Left renal pelvis (tissue), 4 donors: ENCODE measurements at regions not wholly inside any gene's neighbourhood (a gene's known extent, or its start where the extent isn't known, plus 50 kb on each side); places are given as distances from the start of the nearest gene placed in this dataset.
"Not testable (repeated sequence)": the region's sequence is repeated elsewhere in the genome, so short reads cannot be mapped to it uniquely, and the experiment has no call there.

ENCODE experiments used
- DNase-seq, 4 donors: peaks; one replicate each; pipeline ENCODE4 v3.0.0-alpha.2; 2013; ENCODE audit warnings: low read depth in 4 of 4, low spot score in 3 of 4

DNA sequence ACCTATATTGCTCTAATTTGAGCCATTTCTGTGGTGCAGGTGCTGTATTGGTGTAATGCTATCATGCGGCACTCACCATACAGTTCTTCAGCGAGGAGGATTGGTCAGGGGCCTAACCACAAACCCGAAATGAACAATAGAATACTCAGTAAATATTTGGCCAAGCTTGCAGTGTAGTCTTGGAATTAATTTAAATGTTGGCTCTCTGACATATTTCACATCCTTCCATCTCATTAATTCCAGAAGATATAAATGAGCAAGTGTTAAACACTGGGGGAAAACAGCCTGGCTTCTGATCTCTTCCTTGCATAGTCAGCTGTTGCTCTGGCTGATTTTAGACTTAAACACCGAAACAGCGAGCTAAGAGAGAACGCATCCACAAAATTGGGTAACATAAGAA lies 663.1 kb upstream of the GHITM start:
- DNase-seq = no peak

DNA sequence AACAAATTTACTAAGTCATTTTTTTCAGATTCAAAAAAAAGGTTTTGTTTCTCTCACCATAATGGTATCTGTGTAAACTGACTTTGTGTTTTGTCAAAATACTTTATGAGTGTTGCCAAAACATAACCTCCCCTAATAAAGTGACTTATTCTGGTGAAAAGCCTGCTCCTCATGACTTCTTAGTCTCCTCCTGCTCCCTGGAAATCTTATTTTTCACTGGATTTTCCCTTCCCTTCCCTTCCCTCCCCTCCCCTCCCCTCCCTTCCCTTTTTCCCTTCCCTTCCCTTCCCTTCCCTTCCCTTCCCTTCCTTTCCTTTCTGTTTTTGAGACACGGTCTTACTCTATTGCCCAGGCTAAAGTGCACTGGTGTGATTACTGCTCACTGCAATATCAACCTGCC lies 650.1 kb upstream of the GHITM start:
- no peak for DNase-seq

DNA sequence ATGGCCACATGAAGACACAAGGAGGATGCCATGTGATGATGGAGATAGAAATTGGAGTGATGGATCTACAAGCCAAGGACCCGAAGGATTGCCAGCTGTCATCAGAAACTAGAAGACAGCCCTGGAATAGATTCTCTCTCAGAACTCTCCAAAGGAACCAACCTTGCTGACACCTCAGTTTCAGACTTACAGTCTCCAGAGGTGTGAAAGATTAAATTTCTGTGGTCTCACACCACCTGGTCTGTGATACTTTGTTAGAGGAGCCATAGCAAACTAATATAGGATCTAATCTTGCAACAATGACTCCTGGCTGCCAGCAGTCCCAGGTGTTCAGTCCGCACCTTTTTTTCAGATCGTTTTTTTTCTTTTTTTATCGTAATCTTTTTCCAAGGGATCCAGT lies 647.3 kb upstream of the GHITM start:
- DNase-seq = no peak

DNA sequence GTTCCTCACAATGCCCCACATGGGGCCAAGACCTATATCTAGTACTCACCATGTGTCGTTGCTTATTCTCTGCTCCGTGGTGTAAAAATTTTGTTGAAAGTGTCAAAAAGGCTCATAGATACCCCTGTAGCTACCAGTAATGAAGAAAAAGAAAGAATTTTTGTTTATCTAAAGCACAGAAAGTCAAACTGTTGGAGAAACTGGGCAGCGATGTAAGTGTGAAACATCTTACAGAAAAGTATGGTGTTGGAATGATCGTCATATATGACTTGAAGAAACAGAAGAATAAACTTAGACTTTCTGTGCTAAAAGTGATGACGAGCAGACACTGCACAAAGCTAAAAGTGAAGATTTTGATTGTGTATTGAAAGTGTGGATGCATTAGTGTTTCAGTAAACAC lies 626.6 kb upstream of the GHITM start:
- DNase-seq = no peak

DNA sequence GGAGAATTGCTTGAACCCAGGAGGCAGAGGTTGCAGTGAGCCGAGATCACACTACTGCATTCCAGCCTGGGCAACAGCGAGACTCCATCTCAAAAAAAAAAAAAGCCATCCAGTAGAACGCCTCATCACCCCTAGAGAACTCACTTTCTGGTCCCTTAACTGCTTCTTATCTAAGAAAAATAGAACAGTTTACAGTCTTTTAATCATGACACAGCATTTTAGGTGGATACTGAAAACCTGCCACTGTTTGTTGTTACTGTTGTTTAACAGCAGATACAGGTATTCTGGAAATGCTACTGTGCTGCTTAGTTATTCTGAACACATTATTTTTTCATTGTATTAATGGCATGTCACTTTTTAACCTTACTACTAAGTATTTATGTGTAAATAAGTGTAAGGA lies 624.3 kb upstream of the GHITM start:
- DNase-seq = no peak

DNA sequence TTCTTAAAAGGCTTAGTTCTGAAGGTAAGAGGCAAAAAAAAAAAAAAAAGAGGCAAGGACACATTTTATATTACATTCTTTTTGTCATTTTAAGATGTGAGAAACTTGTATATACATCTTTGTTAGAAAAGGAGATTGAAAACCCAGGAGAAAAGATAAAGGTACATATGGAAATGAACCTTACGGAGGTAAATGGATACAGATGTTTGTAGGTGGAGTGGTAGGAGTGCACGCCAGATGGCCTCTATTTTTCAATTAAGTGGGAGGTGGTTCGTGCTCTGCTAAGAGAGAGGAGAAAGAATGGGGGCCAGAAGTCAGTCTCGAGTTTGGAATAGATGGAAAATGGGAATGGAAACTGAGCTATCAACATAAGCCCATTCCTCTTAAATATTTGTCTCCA lies 622.5 kb upstream of the GHITM start:
- no peak for DNase-seq

DNA sequence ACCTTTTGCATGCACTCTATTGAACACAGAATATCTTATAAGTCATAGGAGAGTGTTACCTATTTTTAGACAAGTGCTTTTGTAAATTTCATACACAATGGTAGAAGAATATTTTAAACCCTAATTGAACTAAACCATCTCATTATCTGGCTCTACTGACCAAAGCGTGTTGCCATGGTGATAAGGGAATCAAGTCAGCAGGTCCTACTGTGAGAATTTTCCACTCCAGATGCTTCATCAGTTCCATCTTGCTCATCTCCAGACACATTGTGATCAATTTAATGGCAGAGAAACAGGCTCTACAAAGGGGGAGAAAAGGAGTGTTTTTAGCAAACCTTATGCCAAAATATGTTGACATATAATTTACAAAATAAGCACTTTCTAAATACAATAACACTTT lies 621.9 kb upstream of the GHITM start:
- DNase-seq = no peak

DNA sequence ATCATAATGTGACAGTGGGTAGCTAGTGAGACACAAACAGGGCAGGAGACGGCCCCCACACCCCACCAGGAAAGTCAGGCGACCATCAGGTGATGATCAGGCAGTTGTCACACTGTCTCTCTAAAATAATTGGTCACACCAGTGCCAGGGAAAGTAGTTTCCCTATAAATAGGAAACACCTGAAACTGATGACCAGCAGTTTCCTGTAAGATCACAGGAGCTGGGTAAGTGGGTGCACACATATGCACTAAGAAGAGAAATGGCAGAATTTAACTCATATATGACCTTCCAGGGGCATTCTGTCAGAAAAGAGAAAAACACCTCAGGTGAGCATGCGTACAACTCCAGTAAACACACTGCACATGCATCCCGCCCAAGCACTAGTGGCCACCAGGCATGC lies 620.5 kb upstream of the GHITM start:
- no peak for DNase-seq

DNA sequence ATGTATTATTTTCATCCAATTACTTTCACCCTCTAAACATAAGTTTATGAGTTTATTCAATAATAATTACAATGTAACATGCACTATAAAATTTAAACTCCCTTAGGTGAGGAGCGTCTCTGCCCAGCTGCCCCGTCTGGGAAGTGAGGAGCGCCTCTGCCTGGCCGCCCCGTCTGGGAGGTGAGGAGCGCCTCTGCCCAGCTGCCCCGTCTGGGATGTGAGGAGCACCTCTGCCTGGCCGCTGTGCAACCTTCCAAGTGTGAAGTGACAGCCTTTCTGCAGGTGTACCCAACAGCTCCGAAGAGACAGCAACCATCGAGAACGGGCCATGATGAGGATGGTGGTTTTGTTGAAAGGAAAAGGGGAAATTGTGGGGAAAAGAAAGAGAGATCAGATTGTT lies 618.9 kb upstream of the GHITM start:
- DNase-seq = not testable (repeated sequence)

DNA sequence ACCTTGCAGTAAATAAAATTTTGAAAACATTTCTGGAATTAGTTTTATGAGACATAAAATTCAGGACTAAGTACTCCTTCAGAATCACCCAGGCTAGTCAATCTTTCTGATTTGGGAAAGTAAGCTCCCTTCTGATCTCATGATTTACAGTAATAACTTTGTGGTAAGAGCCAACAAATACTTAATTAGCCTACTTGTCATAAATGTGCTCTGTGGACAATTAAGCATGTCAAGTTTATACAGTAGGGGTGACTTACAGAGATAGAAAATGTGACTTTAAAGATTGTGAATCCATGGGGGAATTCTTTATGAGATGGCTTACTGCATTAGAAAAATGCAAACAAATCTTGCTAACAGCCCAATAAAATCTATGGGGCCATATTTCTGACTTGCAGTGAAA lies 616.9 kb upstream of the GHITM start:
- DNase-seq = no peak

DNA sequence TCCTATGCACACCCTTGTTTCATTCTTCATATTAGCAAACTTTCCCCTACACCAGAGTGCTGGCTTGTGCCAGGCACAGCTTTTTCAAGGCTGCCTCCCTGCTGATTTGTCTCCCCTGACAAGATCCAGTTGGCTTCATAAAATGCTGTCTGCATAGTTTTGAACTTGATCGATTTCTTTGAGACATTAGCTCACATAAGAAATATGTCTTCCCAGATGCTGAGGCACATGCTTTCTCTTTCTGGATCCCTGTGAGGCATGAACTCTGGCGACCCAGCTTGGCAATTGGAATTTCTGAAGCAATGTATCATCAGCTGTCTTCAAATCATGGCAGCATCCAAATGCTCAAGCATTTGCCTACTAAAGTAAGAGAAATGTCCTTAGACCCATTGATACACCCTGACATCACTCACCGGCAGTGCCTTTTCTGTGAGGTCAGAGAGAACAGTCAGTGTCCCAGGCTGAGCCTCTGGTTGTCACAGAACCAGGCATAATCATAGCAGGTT lies 616.4 kb upstream of the GHITM start:
- DNase-seq = no peak

DNA sequence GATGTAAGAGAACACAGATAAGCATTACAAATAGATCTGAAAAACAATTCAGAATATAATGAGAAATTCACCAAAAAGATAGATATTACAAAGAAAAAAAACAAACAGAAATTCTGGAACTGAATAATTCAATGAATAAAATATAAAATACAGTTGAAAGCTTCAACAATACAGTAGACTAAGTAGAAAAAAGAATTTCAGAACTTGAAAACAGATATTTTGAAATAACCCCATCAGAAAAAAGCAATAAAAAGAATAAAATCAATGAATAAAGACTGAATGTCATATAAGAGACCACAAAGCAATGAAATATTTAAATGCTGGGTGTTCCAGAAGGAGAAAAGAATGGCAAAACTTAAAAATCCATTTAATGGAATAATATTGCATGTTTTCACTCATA lies 611.4 kb upstream of the GHITM start:
- DNase-seq = no peak

DNA sequence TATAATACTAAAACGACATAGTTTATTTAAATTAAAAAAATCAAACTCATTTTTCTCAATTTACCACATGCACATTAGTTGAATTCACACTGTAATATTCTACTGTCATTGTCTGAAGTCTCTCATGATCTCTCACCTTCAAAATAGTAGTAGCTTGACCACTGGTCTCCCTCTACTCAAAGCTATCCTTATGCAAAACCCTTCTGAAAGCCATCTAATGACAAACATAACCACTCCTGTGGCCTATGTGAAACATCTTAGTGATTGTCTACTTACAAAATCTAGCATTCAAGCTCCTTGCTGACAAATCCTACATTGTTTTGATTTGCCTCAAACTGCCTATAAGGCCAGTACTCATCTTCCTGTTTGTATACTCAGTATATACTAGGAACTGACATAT lies 606.0 kb upstream of the GHITM start:
- no peak for DNase-seq

DNA sequence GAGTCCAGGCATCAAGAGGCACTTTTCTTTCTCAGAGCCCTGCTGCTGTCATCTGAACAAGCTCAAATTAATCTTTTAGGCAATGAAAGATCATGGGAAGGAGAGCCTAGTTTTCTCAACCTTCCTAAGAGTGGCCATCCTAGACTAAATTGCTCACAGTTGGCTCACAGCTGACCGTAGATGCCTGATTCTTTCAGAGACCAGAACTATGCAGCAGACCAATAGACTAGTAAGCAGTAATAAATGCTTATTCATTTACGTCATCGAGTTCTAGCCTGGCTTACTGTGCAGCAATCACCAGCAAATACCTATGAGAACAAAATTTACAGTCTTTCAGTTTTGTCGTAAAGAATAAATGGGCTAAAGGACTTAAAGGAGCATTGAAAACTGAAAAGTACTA lies 602.9 kb upstream of the GHITM start:
- no peak for DNase-seq

DNA sequence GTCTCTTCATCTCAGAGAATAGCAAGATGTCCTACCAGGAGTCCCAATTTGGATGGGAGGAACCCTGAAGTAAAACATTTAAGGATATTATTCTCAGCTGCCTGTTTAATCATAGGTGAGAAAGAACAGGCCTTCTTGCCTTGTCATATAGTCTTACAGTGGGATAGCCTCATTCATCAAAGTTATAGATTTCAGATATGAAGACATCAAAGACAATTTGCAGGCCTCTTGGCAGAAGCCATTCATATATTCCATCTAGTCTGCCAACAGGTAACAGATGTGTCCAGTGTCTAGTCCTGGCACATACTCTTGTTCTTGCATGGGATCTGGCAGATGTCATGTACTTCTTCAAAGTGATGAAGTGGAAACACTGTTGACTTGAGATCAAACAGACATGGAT lies 601.3 kb upstream of the GHITM start:
- DNase-seq = no peak

DNA sequence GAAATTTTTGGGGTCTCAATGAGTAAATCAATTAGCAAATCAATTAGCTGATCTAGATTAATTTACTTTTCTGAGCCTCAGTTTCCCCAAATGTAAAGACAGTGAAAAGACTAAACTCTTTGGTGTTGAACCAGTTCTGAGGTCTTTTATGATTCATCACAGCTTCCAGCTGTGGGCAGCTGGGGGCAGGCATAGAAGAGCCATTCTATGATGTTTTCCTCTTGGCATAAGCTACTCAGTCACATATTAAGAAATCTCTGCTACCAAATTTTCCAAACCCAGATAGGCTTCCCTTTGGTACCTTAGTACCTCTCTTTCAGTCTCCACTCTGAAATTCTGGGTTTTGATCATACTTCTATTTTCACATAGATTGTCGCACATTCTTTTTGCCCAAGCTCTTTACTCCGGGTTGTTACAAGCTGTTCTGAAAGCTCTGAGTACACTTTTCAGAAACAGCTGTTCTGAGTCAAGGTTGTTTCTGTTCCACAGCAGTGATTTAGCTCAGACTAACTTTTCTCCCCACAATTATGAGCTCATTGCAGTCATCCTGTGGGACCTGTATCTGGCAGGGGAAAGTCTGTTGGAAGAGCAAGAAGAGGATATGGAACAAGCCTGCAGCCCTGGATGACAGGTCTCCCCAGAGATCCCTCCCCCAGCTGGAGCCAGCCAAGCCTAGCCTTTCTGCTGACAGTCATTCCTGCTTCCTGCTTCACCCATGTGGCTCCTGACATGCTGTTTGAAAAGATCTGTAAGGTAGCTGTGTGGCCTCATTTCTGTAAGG lies 599.6 kb upstream of the GHITM start:
- DNase-seq = no peak

DNA sequence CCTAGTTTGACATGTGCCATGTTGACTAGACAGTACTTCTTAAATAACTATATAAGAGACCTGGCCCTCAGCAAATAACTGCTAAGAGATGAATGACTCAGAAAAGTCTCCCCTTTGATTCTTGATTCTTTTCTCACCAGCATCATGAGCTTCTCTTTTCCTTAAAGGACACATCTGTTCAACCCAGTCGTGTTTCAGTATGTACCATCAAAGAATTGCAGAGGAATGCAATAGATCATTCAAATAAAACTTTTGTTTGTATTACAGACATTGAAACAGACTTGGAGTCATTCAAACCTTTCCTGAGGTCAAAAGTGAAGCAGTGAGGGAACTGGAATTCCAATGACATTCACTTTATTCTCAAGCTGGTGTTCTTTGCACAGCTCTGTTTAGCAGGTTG lies 598.3 kb upstream of the GHITM start:
- no peak for DNase-seq

DNA sequence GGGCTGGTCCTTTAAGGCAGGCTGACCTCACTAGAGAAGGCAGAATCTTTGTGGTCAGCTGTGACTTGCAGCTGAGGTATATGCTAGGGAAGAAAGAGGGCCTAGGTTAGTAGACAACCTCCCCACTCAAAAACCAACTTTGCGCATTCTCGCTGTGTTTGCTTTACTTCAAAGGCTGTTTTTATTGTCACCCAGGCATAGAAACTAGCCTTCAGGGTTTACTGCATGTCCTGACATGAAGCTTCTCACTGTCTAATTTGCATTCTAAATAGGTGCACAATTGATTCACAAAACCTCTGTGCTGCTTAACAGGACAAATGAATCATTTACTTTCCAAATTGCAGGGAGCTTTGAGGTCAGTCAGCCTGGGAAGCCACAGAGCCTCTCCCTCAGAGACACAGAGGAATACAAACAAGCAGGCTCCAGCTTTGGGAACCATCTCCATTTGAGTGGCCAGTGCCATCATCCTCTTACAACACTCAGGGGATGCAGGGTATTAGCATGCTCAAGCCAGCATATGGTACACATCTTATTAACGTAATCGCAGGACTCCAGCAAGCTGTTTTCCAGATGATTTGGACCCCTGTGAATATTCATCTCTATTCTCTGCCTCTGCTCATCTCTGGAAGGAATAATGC lies 596.4 kb upstream of the GHITM start:
- no peak for DNase-seq

DNA sequence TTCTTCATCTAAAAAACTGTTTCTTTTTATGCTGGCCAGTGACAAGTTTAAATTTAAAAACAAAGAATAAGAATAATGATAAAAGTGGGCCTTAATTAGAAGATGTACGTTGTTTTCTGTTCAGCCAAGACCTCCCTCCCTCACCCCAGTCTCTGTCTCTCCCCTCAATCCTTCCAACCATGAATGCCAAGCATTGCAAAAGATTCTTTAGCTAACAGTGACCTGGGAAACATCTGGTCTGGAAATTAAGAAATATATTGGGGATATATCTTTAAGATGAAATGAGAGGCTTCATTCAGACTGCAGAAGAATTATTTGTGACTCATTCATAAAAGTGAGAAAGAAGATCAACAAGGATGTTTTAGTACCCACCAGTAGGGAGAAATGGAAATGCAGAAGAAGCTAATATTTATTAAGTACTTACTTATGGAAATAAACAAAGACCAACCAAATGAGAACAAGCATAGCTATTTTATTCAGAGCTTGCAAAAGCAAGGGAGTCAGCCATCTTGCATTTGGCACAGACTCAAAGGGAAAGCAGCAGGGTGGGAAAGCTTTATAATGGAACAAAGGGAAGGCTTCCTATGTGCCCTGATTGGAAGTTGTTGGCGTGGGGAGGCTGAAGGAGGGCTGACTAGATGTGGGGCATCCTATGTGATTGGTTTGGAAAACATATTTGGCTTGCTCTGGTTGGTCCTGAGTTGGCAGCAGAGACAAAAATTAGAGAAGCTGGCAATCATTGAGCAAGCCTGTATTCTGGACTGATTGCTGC lies 595.4 kb upstream of the GHITM start:
- DNase-seq = no peak

DNA sequence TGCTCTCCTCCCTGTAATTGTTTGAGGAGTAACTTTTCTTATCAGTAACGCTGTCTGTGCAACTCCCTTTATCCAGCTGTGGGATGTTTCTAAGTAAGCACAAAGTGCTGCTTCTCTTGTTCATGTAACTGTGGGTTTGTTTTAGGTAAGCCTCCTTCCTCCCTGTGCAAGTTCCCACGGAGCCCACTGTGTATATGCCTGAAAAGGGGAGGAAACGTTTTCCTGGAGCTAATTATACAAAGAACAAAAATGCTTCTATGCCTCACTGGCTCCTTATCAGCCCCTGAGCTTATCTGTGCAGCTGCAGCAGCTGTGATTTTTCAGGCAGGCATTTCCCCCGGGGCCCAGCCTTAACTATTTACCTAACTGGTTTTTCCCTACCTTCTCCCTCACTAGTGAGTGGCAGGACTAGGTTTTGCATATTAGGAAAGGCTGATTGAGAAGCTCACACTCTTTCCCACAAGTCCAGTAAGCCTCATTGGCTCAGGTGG lies 593.4 kb upstream of the GHITM start:
- no peak for DNase-seq

DNA sequence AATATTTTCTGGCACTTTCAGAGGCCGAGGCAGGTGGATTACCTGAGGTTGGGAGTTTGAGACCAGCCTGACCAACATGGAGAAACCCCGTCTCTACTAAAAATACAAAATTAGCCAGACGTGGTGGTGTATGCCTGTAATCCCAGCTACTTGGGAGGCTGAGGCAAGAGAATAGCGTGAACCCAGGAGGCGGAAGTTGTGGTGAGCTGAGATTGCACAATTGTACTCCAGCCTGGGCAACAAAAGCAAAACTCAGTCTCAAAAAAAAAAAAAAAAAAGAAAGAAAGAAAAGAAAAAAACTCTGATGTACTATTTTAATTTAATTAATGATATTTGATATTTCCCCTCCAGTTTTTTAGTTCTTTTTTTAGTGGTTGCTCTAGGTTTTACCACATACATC lies 588.1 kb upstream of the GHITM start:
- not testable (repeated sequence) for DNase-seq

DNA sequence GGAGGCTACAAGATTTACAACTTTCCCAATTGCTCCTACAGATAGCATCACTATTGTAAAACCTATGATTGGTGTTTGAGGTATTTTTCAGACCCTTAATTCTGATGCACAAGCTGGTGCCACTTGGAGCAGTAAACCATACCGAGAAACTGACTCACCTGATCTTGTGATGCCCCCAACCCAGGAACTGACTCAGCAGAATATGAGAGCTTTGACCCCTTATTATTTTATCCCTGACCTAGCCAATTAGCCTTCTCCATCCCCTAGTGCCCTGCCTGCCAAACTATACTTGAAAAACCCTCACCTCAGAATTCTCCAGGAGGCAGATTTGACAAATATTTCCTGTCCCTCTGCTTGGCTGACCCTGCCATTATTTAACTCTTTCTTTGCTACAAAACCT lies 585.9 kb upstream of the GHITM start:
- DNase-seq = no peak
